GM23338 (cell line): ENCODE measurements at regions not wholly inside any gene's neighbourhood (a gene's known extent, or its start where the extent isn't known, plus 50 kb on each side); places are given as distances from the start of the nearest gene placed in this dataset.

Experiments
- ATAC-seq: fragments of 200-7000 bp; cut with Tn5 transposase; 3 replicates; pipeline ENCODE4 v1.9.1; 2020
- DNase-seq: peaks from one replicate; pipeline ENCODE4 v3.0.0-alpha.2; 2015; ENCODE audit warnings: low spot score
- H2AFZ ChIP-seq: fragments of 200-600 bp; sonication (generic); 2 replicates; pipeline ENCODE4 v1.8.0; 2016; ENCODE audit warnings: antibody characterized with exemption, mild to moderate bottlenecking, moderate library complexity
- H3F3A ChIP-seq: fragments of 200-600 bp; sonication (generic); replicated peaks from 2 replicates; pipeline ENCODE4 v1.8.0; 2017; ENCODE audit warnings: antibody characterized with exemption, mixed run types, low read depth
- H3K27ac ChIP-seq: fragments of 200-600 bp; sonication (generic); 2 replicates; pipeline ENCODE4 v1.6.1; 2016; ENCODE audit warnings: low read depth
- H3K27me3 ChIP-seq: fragments of 200-600 bp; sonication (generic); 2 replicates; pipeline ENCODE4 v1.8.0; 2016; ENCODE audit warnings: mild to moderate bottlenecking, mixed run types, moderate library complexity; ENCODE audit not compliant: insufficient read depth
- H3K36me3 ChIP-seq: fragments of 200-600 bp; sonication (generic); 2 replicates; pipeline ENCODE4 v1.8.0; 2016; ENCODE audit warnings: mild to moderate bottlenecking; ENCODE audit not compliant: insufficient read depth
- H3K4me1 ChIP-seq: fragments of 200-600 bp; sonication (generic); 2 replicates; pipeline ENCODE4 v1.8.0; 2016; ENCODE audit warnings: mild to moderate bottlenecking, moderate library complexity; ENCODE audit not compliant: insufficient read depth
- H3K4me2 ChIP-seq: fragments of 200-600 bp; sonication (generic); 2 replicates; pipeline ENCODE4 v1.7.1; 2017; ENCODE audit warnings: mixed run types
- H3K4me3 ChIP-seq: fragments of 200-600 bp; sonication (generic); 2 replicates; pipeline ENCODE4 v1.6.1; 2016; ENCODE audit warnings: mixed run types
- H3K79me2 ChIP-seq: fragments of 200-600 bp; sonication (generic); replicated peaks from 2 replicates; pipeline ENCODE4 v1.8.0; 2017; ENCODE audit warnings: mild to moderate bottlenecking; ENCODE audit not compliant: insufficient read depth
- H3K9me2 ChIP-seq: fragments of 200-600 bp; sonication (generic); 2 replicates; pipeline ENCODE4 v1.8.0; 2017; ENCODE audit not compliant: insufficient read depth
- H4K20me1 ChIP-seq: fragments of 200-600 bp; sonication (generic); replicated peaks from 2 replicates; pipeline ENCODE4 v1.8.0; 2017; ENCODE audit warnings: mild to moderate bottlenecking; ENCODE audit not compliant: insufficient read depth
- H3K27ac Mint-ChIP-seq: 2 replicates; pipeline ENCODE4 v1.8.0; 2020; ENCODE audit warnings: inconsistent platforms, mild to moderate bottlenecking, moderate library complexity, mixed read lengths
- H3K27me3 Mint-ChIP-seq: 3 replicates; pipeline ENCODE4 v1.8.0; 2022; ENCODE audit warnings: low read depth, mild to moderate bottlenecking, moderate library complexity, mixed read lengths, inconsistent platforms; ENCODE audit not compliant: insufficient read depth, poor library complexity
- H3K36me3 Mint-ChIP-seq: 3 replicates; pipeline ENCODE4 v1.8.0; 2021; ENCODE audit warnings: low read depth, mild to moderate bottlenecking, inconsistent platforms, moderate library complexity, mixed read lengths
- H3K4me1 Mint-ChIP-seq: 3 replicates; pipeline ENCODE4 v1.8.0; 2020; ENCODE audit warnings: mild to moderate bottlenecking, inconsistent platforms, mixed read lengths
- H3K4me3 Mint-ChIP-seq: 3 replicates; pipeline ENCODE4 v1.8.0; 2021; ENCODE audit warnings: moderate library complexity, mild to moderate bottlenecking, inconsistent platforms, mixed read lengths
- H3K9me3 Mint-ChIP-seq: 3 replicates; pipeline ENCODE4 v1.8.0; 2020; ENCODE audit warnings: moderate library complexity, mild to moderate bottlenecking, inconsistent platforms, mixed read lengths
- CREB1 ChIP-seq: fragments of 250-450 bp; sonication (Bioruptor Pico); IDR thresholded peaks from 2 replicates; pipeline ENCODE4 v1.5.0; 2020; ENCODE audit warnings: low read depth, mild to moderate bottlenecking, moderate library complexity
- ETS1 ChIP-seq: IDR thresholded peaks from 2 replicates; pipeline ENCODE4 v1.6.1; 2016; ENCODE audit warnings: antibody characterized with exemption
- EZH2 ChIP-seq: fragments of 200-600 bp; sonication (generic); IDR thresholded peaks from one replicate; pipeline ENCODE4 v1.8.0; 2017; ENCODE audit warnings: antibody characterized with exemption, mild to moderate bottlenecking, low read depth; ENCODE audit not compliant: unreplicated experiment
- EZH2phosphoT487 ChIP-seq: fragments of 200-600 bp; sonication (generic); IDR thresholded peaks from one replicate; pipeline ENCODE4 v1.8.1; 2018; ENCODE audit warnings: antibody characterized with exemption; ENCODE audit not compliant: unreplicated experiment
- JUNB ChIP-seq: IDR thresholded peaks from one replicate; pipeline ENCODE4 v1.6.1; 2016; ENCODE audit warnings: antibody characterized with exemption; ENCODE audit not compliant: unreplicated experiment
- POLR2AphosphoS5 ChIP-seq: IDR thresholded peaks from 2 replicates; pipeline ENCODE4 v1.6.1; 2016; ENCODE audit warnings: antibody characterized with exemption, low read depth
- STAT1 ChIP-seq: IDR thresholded peaks from one replicate; pipeline ENCODE4 v1.6.1; 2016; ENCODE audit warnings: antibody characterized with exemption; ENCODE audit not compliant: unreplicated experiment
- ZNF114 ChIP-seq: fragments of 250-450 bp; sonication (Bioruptor Pico); IDR thresholded peaks from 2 replicates; pipeline ENCODE4 v1.5.0; 2020; ENCODE audit warnings: mild to moderate bottlenecking, moderate library complexity
- ZNF331 ChIP-seq: fragments of 250-450 bp; sonication (Bioruptor Pico); IDR thresholded peaks from 2 replicates; pipeline ENCODE4 v1.5.0; 2020; ENCODE audit warnings: low read depth, mild to moderate bottlenecking, moderate library complexity
- ZNF462 ChIP-seq: fragments of 250-450 bp; sonication (Bioruptor Pico); IDR thresholded peaks from 2 replicates; pipeline ENCODE4 v1.5.0; 2020; ENCODE audit warnings: mild to moderate bottlenecking, moderate library complexity

GRCh38 chr7:21191321-21192073 is 236.4 kb upstream of the SP4 start:
- Histone ChIP-seq H3K9me2 (peaks cover 10% of the 10 kb centered on the region; the same call in 1 of the 2 replicates), H3K36me3 (no peaks in the 10 kb centered on the region; the same call in 1 of the 2 replicates), H3K27ac (no peak overlapping the region), H3K79me2 (no peaks in the 10 kb centered on the region), H3K27me3 (no peaks in the 10 kb centered on the region), H4K20me1 (no peaks in the 10 kb centered on the region), H3K4me1 (peaks cover 4% of the 10 kb centered on the region), H3K4me3 (no peak overlapping the region), H3F3A (no peaks in the 10 kb centered on the region), H2AFZ (no peak overlapping the region), H3K4me2 (no peak overlapping the region)
- Mint-ChIP-seq H3K4me1 (peaks cover 18% of the 10 kb centered on the region; the same call in 2 of the 3 replicates), H3K4me3 (no peak overlapping the region), H3K36me3 (no peaks in the 10 kb centered on the region), H3K9me3 (no peaks in the 10 kb centered on the region), H3K27me3 (no peaks in the 10 kb centered on the region), H3K27ac (no peak overlapping the region)
- DNase-seq (no peak), ATAC-seq (no peak)
- TF ChIP-seq STAT1 (no peak), JUNB (no peak), POLR2AphosphoS5 (no peak), ETS1 (no peak)

GRCh38 chr7:21192657-21193056 is 235.2 kb upstream of the SP4 start:
- no peaks in the 10 kb centered on the region for H3K27me3 Mint-ChIP-seq
- peaks cover 8% of the 10 kb centered on the region; the same call in 1 of the 2 replicates for H3K9me2 ChIP-seq
- TF ChIP-seq ZNF331 (CRISPR knock-in tag) (no peak), EZH2 (no peak), EZH2phosphoT487 (no peak), ZNF462 (CRISPR knock-in tag) (no peak), ZNF114 (CRISPR knock-in tag) (no peak), POLR2AphosphoS5 (no peak), CREB1 (CRISPR knock-in tag) (no peak), STAT1 (no peak), ETS1 (no peak)

More at GRCh38 chr7:21192657-21193056, 235.2 kb upstream of the SP4 start:
- Histone ChIP-seq H3K4me1 (no peaks in the 10 kb centered on the region), H3K27ac (no peak overlapping the region), H3K79me2 (no peaks in the 10 kb centered on the region), H3K27me3 (no peaks in the 10 kb centered on the region), H4K20me1 (no peaks in the 10 kb centered on the region), H3K4me2 (no peak overlapping the region), H3K36me3 (no peaks in the 10 kb centered on the region; the same call in 1 of the 2 replicates), H3K4me3 (no peak overlapping the region), H2AFZ (no peak overlapping the region), H3F3A (no peaks in the 10 kb centered on the region)
- no peak overlapping the region for H3K27ac Mint-ChIP-seq
- ATAC-seq (no peak), DNase-seq (no peak)
- H3K36me3 Mint-ChIP-seq = no peaks in the 10 kb centered on the region
- H3K4me1 Mint-ChIP-seq = peaks cover 13% of the 10 kb centered on the region
- no peaks in the 10 kb centered on the region for H3K9me3 Mint-ChIP-seq
- H3K4me3 Mint-ChIP-seq = no peak overlapping the region
